Iris pigment epithelial cell (primary cell): ENCODE measurements at regions not wholly inside any gene's neighbourhood (a gene's known extent, or its start where the extent isn't known, plus 50 kb on each side); places are given as distances from the start of the nearest gene placed in this dataset.
"Not testable (repeated sequence)": the region's sequence is repeated elsewhere in the genome, so short reads cannot be mapped to it uniquely, and the experiment has no call there.

Source experiments
- DNase-seq: peaks from one replicate; pipeline ENCODE4 v3.0.0-alpha.2; 2011; ENCODE audit warnings: low read depth

- peak; percentile 35 for DNase-seq
These were observed 721.4 kb upstream of the NR2F2 start for GRCh38 chr15:95609096-95609495.

DNA sequence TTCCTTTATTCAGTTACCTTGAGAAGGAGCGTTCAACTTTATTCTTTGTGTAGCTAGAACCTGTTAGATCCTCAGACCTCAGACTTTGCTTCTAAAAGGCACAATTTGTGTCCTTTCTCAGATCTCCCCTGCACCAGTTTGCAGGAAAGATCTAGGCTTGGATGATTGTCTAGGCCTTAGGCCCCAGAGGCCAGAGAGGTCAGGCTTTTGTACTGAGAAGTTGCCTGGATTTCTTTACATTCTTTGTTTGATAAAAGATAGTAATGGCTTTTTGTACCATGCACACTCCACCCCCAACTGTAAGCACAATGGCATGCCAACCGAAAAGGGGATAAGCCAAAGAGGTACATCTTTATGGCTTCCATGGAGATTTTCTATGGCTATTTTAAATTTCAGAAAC lies 719.6 kb upstream of the NR2F2 start:
- no peak for DNase-seq

GRCh38 chr15:95615436-95615835 lies 715.1 kb upstream of the NR2F2 start:
- no peak for DNase-seq

- DNase-seq: no peak
These were observed 714.2 kb upstream of the NR2F2 start for GRCh38 chr15:95616306-95616705.

GRCh38 chr15:95620934-95621579 lies 709.4 kb upstream of the NR2F2 start:
- DNase-seq: peak; percentile 89

DNA sequence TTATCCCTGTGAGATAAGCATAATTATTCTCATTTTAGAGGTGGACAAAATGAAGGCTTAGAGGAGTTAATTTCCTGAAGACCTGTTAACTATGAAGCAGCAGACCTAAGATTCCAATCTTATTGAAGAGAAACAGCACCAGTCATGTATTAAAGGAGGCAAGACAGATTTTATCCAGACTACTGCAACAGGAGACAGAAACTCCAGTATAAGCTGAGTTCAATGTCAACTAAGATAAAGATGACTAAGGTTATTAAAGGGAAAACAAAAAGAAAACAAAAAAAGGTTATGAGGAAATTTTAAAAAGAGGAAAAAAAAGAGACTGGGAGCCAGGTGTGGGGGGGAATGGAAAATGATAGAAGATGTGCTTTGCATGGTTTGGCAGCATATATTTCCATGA lies 707.7 kb upstream of the NR2F2 start:
- DNase-seq: no peak

- no peak for DNase-seq
These were observed 706.4 kb upstream of the NR2F2 start for GRCh38 chr15:95624100-95624499.

DNA sequence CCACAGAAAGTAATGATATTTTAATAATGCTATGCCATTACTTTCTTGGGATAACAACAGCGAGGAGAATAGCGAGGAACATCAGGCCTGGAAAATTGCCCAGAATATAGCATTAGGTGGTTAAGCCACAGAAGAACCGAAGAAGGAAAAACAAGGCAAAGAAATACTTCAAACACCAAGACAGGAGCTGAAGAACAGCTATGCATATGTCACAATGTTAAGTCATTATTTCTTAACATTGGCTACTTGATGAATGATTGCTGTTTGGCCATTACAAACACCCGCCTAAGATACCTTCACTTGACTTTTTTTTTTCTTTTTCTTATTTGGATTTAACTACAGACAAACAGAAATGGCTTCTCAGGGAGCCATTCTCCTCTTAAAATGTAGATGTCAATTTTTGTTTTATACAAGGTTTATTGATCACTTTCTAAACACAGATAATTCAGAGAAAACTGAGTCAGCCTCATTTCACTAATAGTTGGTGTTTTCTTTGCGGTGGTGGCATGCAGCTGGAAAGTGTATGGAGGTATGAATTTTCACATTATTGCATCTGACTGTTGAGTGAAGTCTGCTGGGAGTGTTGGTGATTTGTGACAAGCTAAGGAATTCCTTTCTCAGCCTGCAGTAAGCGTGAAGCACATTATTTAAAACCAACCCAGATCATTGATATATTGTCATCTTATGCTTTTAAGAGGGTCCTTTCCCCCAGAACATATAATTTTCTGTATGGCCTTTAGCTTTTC lies 705.7 kb upstream of the NR2F2 start:
- peak; percentile 55 for DNase-seq

DNA sequence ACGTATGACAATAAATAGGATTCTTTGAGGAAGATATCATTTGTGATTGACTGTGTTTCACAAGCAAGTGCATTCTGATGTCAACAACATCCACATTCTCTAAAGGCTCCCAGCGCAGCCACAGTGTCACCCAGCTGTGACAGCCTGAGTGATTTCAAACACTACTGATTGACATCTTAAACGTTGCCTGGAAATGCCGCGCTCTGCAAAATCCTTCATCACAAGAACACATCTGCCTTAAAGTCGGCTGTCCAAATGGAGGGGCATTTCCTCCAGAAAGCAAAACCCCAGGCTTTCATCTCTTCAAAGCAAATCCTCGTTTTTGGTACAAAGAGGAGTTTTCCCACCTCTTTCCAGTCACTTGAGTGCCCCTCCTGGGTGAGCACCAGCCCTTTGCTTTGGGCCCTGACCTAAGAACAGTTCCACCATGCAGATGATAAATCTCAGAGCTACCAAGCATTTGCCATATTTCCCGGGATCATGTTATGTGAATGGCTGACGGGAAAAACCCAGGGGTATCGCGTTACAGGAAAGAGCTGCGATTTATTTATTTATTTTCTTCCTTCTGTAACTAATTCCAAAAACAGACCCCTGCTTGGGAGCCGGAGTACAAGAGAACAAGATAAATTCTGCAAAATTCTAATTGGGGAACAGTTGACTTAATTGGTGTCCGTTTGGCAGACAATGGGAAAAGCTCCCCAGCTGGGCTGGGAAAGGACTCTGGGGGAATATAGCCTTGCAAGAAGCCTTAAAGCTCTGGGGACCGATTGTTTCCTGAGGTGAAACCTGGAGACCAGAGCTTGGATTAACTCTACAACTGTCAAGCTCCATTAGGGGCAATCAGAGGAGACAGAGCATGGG lies 703.8 kb upstream of the NR2F2 start:
- peak; percentile 46 for DNase-seq

DNA sequence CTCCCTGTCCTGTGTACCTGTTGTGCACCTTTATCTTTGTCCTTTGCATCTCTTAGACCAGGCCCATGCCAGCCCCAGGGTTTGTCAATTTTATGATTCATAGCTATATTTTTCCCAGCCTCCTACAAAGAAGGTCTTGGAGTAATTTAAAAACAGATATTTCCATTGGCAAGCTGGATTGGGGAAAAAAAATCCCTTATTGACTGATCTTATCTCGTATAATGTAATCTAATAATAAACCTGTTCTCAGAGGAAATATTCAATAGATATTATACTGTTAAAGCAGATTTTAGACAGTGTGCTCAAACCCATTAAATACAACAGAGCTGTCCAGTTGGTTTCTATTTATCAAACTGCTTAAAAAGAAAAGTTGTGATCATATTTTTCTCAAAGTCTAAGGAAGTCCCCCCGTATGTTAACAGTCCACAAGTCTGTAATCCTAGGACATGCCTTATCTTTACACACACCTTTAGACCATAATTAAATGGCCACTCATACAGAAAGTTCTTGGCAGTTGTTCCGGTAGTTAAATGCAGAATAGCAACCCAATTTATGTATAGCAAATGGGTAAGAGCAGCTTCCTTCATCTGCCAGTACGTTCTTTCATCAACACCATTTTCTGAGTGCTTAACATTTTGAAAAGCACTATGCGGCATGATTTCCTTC lies 700.9 kb upstream of the NR2F2 start:
- DNase-seq: no peak

DNA sequence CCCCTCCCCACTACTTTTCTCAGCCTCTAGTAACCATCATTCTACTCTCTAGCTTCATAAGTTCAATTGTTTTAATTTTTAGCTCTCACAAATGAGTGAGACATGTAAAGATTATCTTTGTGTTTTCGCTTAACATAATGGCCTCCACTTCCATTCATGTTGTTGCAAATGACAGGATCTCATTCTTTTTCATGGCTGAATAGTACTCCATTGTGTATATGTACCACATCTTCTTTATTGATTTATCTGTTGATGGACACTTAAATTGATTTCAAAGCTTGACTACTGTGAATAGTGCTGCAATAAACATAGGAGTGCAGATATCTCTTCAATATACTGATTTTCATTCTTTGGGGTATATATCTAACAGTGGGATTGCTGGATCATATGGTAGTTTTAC lies 699.8 kb upstream of the NR2F2 start:
- DNase-seq: no peak

DNA sequence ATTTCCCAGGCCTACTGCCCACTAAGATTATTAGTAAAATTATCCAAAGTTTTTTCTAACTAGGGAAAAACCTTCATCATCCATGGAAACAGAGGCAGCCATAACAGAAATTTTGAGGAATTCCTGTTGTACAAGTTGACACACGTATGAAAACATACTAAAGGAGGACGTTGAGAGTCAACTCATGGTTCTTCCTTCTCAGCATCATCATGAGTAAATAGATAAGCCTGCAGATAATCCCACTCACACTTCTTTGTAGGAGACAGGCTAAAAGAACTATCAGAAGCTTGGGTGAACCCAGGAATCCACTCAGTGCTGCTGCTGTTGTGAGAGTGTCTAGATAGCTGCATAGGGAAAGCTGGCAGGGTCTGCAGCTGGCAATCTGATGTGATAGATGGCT lies 694.8 kb upstream of the NR2F2 start:
- no peak for DNase-seq

DNA sequence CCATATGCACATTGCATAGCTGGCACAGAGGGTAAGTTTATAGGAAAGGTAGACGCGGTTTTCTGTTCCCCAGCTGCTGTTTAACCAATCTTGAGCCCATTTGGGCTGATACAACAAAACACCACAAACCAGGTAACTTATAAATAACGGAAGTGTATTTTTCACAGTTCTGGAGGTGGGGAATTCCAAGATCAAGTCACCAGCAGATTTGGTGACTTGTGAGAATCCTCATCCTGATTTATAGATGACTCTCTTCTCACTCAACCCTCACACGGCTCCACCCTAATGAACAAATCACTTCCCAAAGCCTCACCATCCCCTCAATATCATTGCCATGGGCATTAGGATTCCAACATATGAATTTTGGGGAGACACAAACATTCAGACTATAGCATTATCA lies 694.4 kb upstream of the NR2F2 start:
- no peak for DNase-seq

GRCh38 chr15:95637234-95637633 lies 693.3 kb upstream of the NR2F2 start:
- not testable (repeated sequence) for DNase-seq

- no peak for DNase-seq
These were observed 691.3 kb upstream of the NR2F2 start for GRCh38 chr15:95639208-95639607.

GRCh38 chr15:95644100-95644875 lies 686.2 kb upstream of the NR2F2 start:
- DNase-seq: no peak

GRCh38 chr15:95645791-95646338 lies 684.6 kb upstream of the NR2F2 start:
- no peak for DNase-seq

GRCh38 chr15:95646484-95647273 lies 683.8 kb upstream of the NR2F2 start:
- DNase-seq: no peak

GRCh38 chr15:95647531-95648277 lies 682.8 kb upstream of the NR2F2 start:
- no peak for DNase-seq

DNA sequence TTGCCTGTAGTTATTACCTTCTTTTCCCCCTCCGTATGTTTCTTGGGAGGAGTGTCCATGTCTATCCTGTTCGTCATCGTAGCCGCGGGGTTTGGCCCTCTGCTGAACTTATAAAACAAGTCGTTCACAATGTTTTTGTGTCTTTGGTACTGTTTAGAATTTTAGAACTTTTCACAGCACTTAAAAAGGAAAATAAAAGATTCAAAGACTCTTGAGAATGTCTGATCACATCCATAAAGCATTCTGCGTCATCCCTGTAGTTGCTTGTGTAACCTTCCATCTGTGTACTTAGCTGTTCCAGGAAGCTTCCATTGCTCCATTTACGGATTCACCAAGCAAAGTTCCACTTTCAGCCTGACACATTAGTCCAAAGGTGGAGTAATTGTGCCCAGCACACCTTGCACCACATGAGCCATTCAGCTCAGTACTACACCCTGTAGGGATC lies 677.1 kb upstream of the NR2F2 start:
- DNase-seq: peak; percentile 59
